ENCODE measurements at regions not wholly inside any gene's neighbourhood (a gene's known extent, or its start where the extent isn't known, plus 50 kb on each side); places are given as distances from the start of the nearest gene placed in this dataset.

GRCh38 chr9:89790542-89791109 is 185.8 kb downstream of the GADD45G start:
- no peak for TF ChIP-seq CTCF (IDR thresholded peaks at IDR 0.05)
- no peak for TF ChIP-seq POLR2A (IDR thresholded peaks at IDR 0.05)
